ENCODE measurements at regions not wholly inside any gene's neighbourhood (a gene's known extent, or its start where the extent isn't known, plus 50 kb on each side); places are given as distances from the start of the nearest gene placed in this dataset.

DNA sequence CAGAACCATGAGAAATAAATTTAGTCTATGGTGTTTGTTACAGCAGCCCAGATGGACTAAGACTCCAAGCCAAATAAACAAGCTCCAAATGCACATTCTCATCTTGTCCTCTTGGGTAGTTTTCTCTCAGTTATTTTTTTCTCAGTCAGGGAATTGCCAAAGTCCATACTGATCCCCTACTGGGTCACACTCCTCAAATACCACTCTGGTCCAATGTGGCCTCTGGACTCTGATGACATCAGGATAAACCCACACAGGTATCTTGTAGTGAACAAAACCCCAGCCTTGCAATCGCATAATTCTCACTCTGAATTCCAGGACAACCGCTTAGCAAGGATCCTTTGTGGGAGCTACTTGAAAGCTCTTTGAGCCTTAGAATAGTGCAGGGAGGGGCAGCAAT lies 248.4 kb upstream of the JUN start:
- H3K9ac ChIP-seq (ENCODE audit: low read depth, low read length, poor library complexity): no peak overlapping the region
- peaks cover 0 to 2% (median 0%) of the 10 kb centered on the region in 3 experiments for H3K27me3 ChIP-seq (ENCODE audit: control insufficient read depth in 3 of 3, insufficient read depth in 3 of 3, low read depth in 1 of 3, low read length in 3 of 3)
- H4K8ac ChIP-seq (ENCODE audit: low read depth, low read length): no peak overlapping the region
- H2BK120ac ChIP-seq (ENCODE audit: low read depth, low read length): no peak overlapping the region
- no peak overlapping the region for H2BK12ac ChIP-seq (ENCODE audit: low read length)
- H3K79me1 ChIP-seq (ENCODE audit: low read depth, low read length): no peaks in the 10 kb centered on the region
- no peaks in the 10 kb centered on the region for H3K36me3 ChIP-seq (replicated peaks in 1 of 2; ENCODE audit: control insufficient read depth in 2 of 2, insufficient read depth in 2 of 2, low read length in 2 of 2)
- WGBS, 2 donors (ENCODE audit: extremely low coverage in 2 of 2, insufficient read length in 2 of 2, insufficient replicate concordance in 1 of 2): no CpG with 5 or more reads among the region's 2 CpGs
- H3K4me1 ChIP-seq (ENCODE audit: control insufficient read depth in 2 of 2, insufficient read depth in 1 of 2, low read depth in 1 of 2, low read length in 2 of 2): no peaks in the 10 kb centered on the region
- H2AFZ ChIP-seq (ENCODE audit: low read length): no peak overlapping the region
- H4K91ac ChIP-seq (ENCODE audit: low read depth, low read length, poor library complexity): no peak overlapping the region
- H3K27ac ChIP-seq (replicated peaks; ENCODE audit: low read length): no peak overlapping the region
- H2BK15ac ChIP-seq (ENCODE audit: low read length): no peak overlapping the region
- H3K4me3 ChIP-seq (ENCODE audit: low read length in 2 of 2): no peak overlapping the region
- no peak overlapping the region for H3K18ac ChIP-seq (ENCODE audit: low read length)
- no peak overlapping the region for H2BK5ac ChIP-seq (ENCODE audit: low read length)
- DNase-seq (ENCODE audit: low spot score): no peak
- no peak overlapping the region for H3K23ac ChIP-seq (ENCODE audit: low read depth, low read length, poor library complexity)
- H2AK5ac ChIP-seq (ENCODE audit: low read depth, low read length): no peak overlapping the region
- H3K4me2 ChIP-seq (ENCODE audit: insufficient read depth, low read length, poor library complexity, severe bottlenecking): no peak overlapping the region
- H3K4ac ChIP-seq (ENCODE audit: low read length): no peak overlapping the region
- no peak overlapping the region for H3K14ac ChIP-seq (ENCODE audit: low read length)
- no peaks in the 10 kb centered on the region for H3K9me3 ChIP-seq (replicated peaks in 1 of 2; ENCODE audit: control insufficient read depth in 2 of 2, insufficient read depth in 1 of 2, low read depth in 1 of 2, low read length in 2 of 2)

DNA sequence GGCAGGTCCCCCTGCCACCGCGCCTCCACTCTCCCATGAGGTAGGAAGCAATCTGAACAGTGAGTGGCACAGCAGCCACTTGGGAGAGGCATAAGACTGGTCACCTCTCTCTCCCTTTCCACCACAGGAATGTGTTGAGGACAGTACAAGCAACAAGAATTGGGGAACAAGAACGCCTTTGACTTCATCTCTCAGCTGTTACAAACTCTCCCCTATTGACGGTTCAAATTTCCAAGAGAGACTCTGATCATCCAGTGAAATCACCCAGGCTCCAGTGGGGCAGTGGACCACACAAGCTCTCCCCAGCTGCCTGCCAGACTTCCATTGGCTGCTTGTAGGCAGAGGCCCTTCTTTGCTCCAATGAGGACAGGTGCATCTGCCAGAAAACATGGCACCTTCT lies 249.9 kb upstream of the JUN start:
- Histone ChIP-seq H2BK5ac (ENCODE audit: low read length) (no peak overlapping the region), H3K4me1 (ENCODE audit: control insufficient read depth in 2 of 2, insufficient read depth in 1 of 2, low read depth in 1 of 2, low read length in 2 of 2) (no peaks in the 10 kb centered on the region), H2AFZ (ENCODE audit: low read length) (no peak overlapping the region), H4K91ac (ENCODE audit: low read depth, low read length, poor library complexity) (no peak overlapping the region), H3K23ac (ENCODE audit: low read depth, low read length, poor library complexity) (no peak overlapping the region), H3K36me3 (replicated peaks in 1 of 2; ENCODE audit: control insufficient read depth in 2 of 2, insufficient read depth in 2 of 2, low read length in 2 of 2) (no peaks in the 10 kb centered on the region), H3K9ac (ENCODE audit: low read depth, low read length, poor library complexity) (no peak overlapping the region), H2AK5ac (ENCODE audit: low read depth, low read length) (no peak overlapping the region), H3K27me3 (ENCODE audit: control insufficient read depth in 3 of 3, insufficient read depth in 3 of 3, low read depth in 1 of 3, low read length in 3 of 3) (peaks cover 0 to 2% (median 0%) of the 10 kb centered on the region in 3 experiments), H2BK12ac (ENCODE audit: low read length) (no peak overlapping the region), H3K27ac (replicated peaks; ENCODE audit: low read length) (no peak overlapping the region), H4K8ac (ENCODE audit: low read depth, low read length) (no peak overlapping the region), H2BK120ac (ENCODE audit: low read depth, low read length) (no peak overlapping the region), H3K4me3 (ENCODE audit: low read length in 2 of 2) (no peak overlapping the region), H3K18ac (ENCODE audit: low read length) (no peak overlapping the region), H3K4ac (ENCODE audit: low read length) (no peak overlapping the region), H3K79me1 (ENCODE audit: low read depth, low read length) (no peaks in the 10 kb centered on the region), H3K9me3 (replicated peaks in 1 of 2; ENCODE audit: control insufficient read depth in 2 of 2, insufficient read depth in 1 of 2, low read depth in 1 of 2, low read length in 2 of 2) (no peaks in the 10 kb centered on the region), H3K4me2 (ENCODE audit: insufficient read depth, low read length, poor library complexity, severe bottlenecking) (no peak overlapping the region), H3K14ac (ENCODE audit: low read length) (no peak overlapping the region), H2BK15ac (ENCODE audit: low read length) (no peak overlapping the region)
- WGBS, 2 donors (ENCODE audit: extremely low coverage in 2 of 2, insufficient read length in 2 of 2, insufficient replicate concordance in 1 of 2): no CpG with 5 or more reads among the region's 4 CpGs
- DNase-seq (ENCODE audit: low spot score): no peak

DNA sequence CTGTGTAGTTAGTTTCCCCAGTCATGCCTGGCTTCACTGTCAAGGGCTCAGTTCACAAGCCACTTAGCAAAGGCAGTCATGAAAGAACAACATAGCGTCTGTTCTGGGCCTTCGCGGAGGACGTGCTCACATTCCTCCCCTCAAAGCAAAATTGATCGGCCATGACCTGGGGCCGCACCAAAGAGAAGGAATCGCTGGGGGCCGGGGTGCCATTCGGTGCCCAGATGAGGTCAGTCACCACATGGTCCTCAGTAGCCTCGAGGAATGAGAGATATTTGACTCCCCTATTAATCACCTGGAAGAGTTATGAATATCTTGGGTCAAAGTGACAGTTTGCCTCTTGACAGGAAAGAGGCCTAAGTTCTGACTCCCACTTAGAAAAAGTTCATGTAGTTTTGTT lies 251.1 kb upstream of the JUN start:
- Histone ChIP-seq H2BK120ac (ENCODE audit: low read depth, low read length) (no peak overlapping the region), H3K4me1 (ENCODE audit: control insufficient read depth in 2 of 2, insufficient read depth in 1 of 2, low read depth in 1 of 2, low read length in 2 of 2) (no peaks in the 10 kb centered on the region), H2AFZ (ENCODE audit: low read length) (no peak overlapping the region), H3K23ac (ENCODE audit: low read depth, low read length, poor library complexity) (no peak overlapping the region), H2BK12ac (ENCODE audit: low read length) (no peak overlapping the region), H3K4me3 (ENCODE audit: low read length in 2 of 2) (no peak overlapping the region), H3K36me3 (replicated peaks in 1 of 2; ENCODE audit: control insufficient read depth in 2 of 2, insufficient read depth in 2 of 2, low read length in 2 of 2) (no peaks in the 10 kb centered on the region), H3K18ac (ENCODE audit: low read length) (no peak overlapping the region), H4K91ac (ENCODE audit: low read depth, low read length, poor library complexity) (no peak overlapping the region), H3K14ac (ENCODE audit: low read length) (no peak overlapping the region), H4K8ac (ENCODE audit: low read depth, low read length) (no peak overlapping the region), H3K79me1 (ENCODE audit: low read depth, low read length) (no peaks in the 10 kb centered on the region), H2AK5ac (ENCODE audit: low read depth, low read length) (no peak overlapping the region), H3K27me3 (ENCODE audit: control insufficient read depth in 3 of 3, insufficient read depth in 3 of 3, low read depth in 1 of 3, low read length in 3 of 3) (peaks cover 0 to 2% (median 0%) of the 10 kb centered on the region in 3 experiments), H3K9me3 (replicated peaks in 1 of 2; ENCODE audit: control insufficient read depth in 2 of 2, insufficient read depth in 1 of 2, low read depth in 1 of 2, low read length in 2 of 2) (no peaks in the 10 kb centered on the region), H2BK5ac (ENCODE audit: low read length) (no peak overlapping the region), H3K9ac (ENCODE audit: low read depth, low read length, poor library complexity) (no peak overlapping the region), H3K4ac (ENCODE audit: low read length) (no peak overlapping the region), H3K27ac (replicated peaks; ENCODE audit: low read length) (no peak overlapping the region), H3K4me2 (ENCODE audit: insufficient read depth, low read length, poor library complexity, severe bottlenecking) (no peak overlapping the region), H2BK15ac (ENCODE audit: low read length) (no peak overlapping the region)
- DNase-seq (ENCODE audit: low spot score): no peak
- WGBS, 2 donors (ENCODE audit: extremely low coverage in 2 of 2, insufficient read length in 2 of 2, insufficient replicate concordance in 1 of 2): no CpG with 5 or more reads among the region's 10 CpGs

DNA sequence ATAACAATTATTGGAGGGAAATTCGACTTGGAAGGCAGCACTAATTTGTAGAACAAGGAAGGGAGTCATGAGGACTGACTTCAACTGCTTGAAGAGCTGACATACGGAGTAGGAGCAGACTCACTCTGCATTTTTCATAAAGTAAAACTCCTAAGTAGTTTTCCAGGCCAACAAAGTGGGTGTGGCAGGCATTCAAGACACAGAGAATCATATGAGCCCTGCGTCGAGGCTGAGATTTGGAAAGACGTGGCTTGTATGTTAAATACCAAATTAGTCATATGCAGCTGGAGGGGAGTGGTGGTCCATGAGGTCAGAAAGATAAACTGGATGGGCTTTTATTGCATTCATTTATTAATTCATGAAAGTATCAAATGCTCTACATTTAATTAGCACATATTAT lies 255.7 kb upstream of the JUN start:
- no CpG with 5 or more reads among the region's 5 CpGs for WGBS, 2 donors (ENCODE audit: extremely low coverage in 2 of 2, insufficient read length in 2 of 2, insufficient replicate concordance in 1 of 2)
- Histone ChIP-seq H3K14ac (ENCODE audit: low read length) (no peak overlapping the region), H3K4me1 (ENCODE audit: control insufficient read depth in 2 of 2, insufficient read depth in 1 of 2, low read depth in 1 of 2, low read length in 2 of 2) (peaks cover 2 to 3% of the 10 kb centered on the region in 2 donors), H4K91ac (ENCODE audit: low read depth, low read length, poor library complexity) (no peak overlapping the region), H3K9me3 (replicated peaks in 1 of 2; ENCODE audit: control insufficient read depth in 2 of 2, insufficient read depth in 1 of 2, low read depth in 1 of 2, low read length in 2 of 2) (no peaks in the 10 kb centered on the region), H2AFZ (ENCODE audit: low read length) (no peak overlapping the region), H2BK15ac (ENCODE audit: low read length) (no peak overlapping the region), H3K79me1 (ENCODE audit: low read depth, low read length) (no peaks in the 10 kb centered on the region), H3K27me3 (ENCODE audit: control insufficient read depth in 3 of 3, insufficient read depth in 3 of 3, low read depth in 1 of 3, low read length in 3 of 3) (peaks cover 0 to 2% (median 0%) of the 10 kb centered on the region in 3 experiments), H3K4me3 (ENCODE audit: low read length in 2 of 2) (no peak overlapping the region), H2AK5ac (ENCODE audit: low read depth, low read length) (no peak overlapping the region), H3K36me3 (replicated peaks in 1 of 2; ENCODE audit: control insufficient read depth in 2 of 2, insufficient read depth in 2 of 2, low read length in 2 of 2) (no peaks in the 10 kb centered on the region), H4K8ac (ENCODE audit: low read depth, low read length) (no peak overlapping the region), H3K23ac (ENCODE audit: low read depth, low read length, poor library complexity) (no peak overlapping the region), H2BK12ac (ENCODE audit: low read length) (no peak overlapping the region), H3K4me2 (ENCODE audit: insufficient read depth, low read length, poor library complexity, severe bottlenecking) (no peak overlapping the region), H3K9ac (ENCODE audit: low read depth, low read length, poor library complexity) (no peak overlapping the region), H3K4ac (ENCODE audit: low read length) (no peak overlapping the region), H2BK120ac (ENCODE audit: low read depth, low read length) (no peak overlapping the region), H2BK5ac (ENCODE audit: low read length) (no peak overlapping the region), H3K18ac (ENCODE audit: low read length) (no peak overlapping the region), H3K27ac (replicated peaks; ENCODE audit: low read length) (no peak overlapping the region)
- DNase-seq (ENCODE audit: low spot score): no peak
